Endothelial cell (in vitro differentiated cells): ENCODE measurements at regions not wholly inside any gene's neighbourhood (a gene's known extent, or its start where the extent isn't known, plus 50 kb on each side); places are given as distances from the start of the nearest gene placed in this dataset.

Experiments
- DNase-seq: peaks from one replicate; pipeline ENCODE4 v3.0.0; 2021; ENCODE audit warnings: low spot score
- H3K27ac Mint-ChIP-seq: one replicate; pipeline ENCODE4 v1.8.0; 2021; ENCODE audit warnings: mixed read lengths, inconsistent platforms; ENCODE audit not compliant: unreplicated experiment
- H3K27me3 Mint-ChIP-seq: one replicate; pipeline ENCODE4 v1.8.0; 2021; ENCODE audit warnings: mild to moderate bottlenecking, moderate library complexity, mixed read lengths, inconsistent platforms; ENCODE audit not compliant: unreplicated experiment
- H3K36me3 Mint-ChIP-seq: one replicate; pipeline ENCODE4 v1.8.0; 2021; ENCODE audit warnings: mild to moderate bottlenecking, low read depth, mixed read lengths, inconsistent platforms; ENCODE audit not compliant: unreplicated experiment
- H3K4me1 Mint-ChIP-seq: one replicate; pipeline ENCODE4 v1.8.0; 2021; ENCODE audit warnings: mild to moderate bottlenecking, mixed read lengths, inconsistent platforms; ENCODE audit not compliant: unreplicated experiment
- H3K4me3 Mint-ChIP-seq: one replicate; pipeline ENCODE4 v1.8.0; 2021; ENCODE audit warnings: mild to moderate bottlenecking, mixed read lengths, inconsistent platforms; ENCODE audit not compliant: unreplicated experiment
- H3K9me3 Mint-ChIP-seq: one replicate; pipeline ENCODE4 v1.8.0; 2021; ENCODE audit warnings: mixed read lengths, inconsistent platforms; ENCODE audit not compliant: unreplicated experiment
- CTCF ChIP-seq: fragments of 200-600 bp; sonication (generic); IDR thresholded peaks from one replicate; pipeline ENCODE4 v1.5.0; 2021; ENCODE audit warnings: antibody characterized with exemption; ENCODE audit not compliant: unreplicated experiment

GRCh38 chr10:33465747-33466146, 131.3 kb upstream of the NRP1 start:
- TF ChIP-seq CTCF = no peak
- Mint-ChIP-seq H3K4me1 (peaks cover 4% of the 10 kb centered on the region), H3K27me3 (no peaks in the 10 kb centered on the region), H3K27ac (no peak overlapping the region), H3K4me3 (no peak overlapping the region), H3K9me3 (no peaks in the 10 kb centered on the region), H3K36me3 (no peaks in the 10 kb centered on the region)
- DNase-seq = no peak

GRCh38 chr10:33463011-33463410, 128.5 kb upstream of the NRP1 start:
- TF ChIP-seq CTCF = no peak
- Mint-ChIP-seq H3K36me3 (no peaks in the 10 kb centered on the region), H3K27me3 (peaks cover 3% of the 10 kb centered on the region), H3K9me3 (no peaks in the 10 kb centered on the region), H3K4me1 (peaks cover 4% of the 10 kb centered on the region), H3K4me3 (no peak overlapping the region), H3K27ac (no peak overlapping the region)
- no peak for DNase-seq

GRCh38 chr10:33461295-33461640, 126.8 kb upstream of the NRP1 start:
- Mint-ChIP-seq H3K36me3 (no peaks in the 10 kb centered on the region), H3K27ac (no peak overlapping the region), H3K9me3 (no peaks in the 10 kb centered on the region), H3K27me3 (peaks cover 3% of the 10 kb centered on the region), H3K4me3 (no peak overlapping the region), H3K4me1 (peaks cover 4% of the 10 kb centered on the region)
- DNase-seq = no peak
- TF ChIP-seq CTCF = no peak

DNA sequence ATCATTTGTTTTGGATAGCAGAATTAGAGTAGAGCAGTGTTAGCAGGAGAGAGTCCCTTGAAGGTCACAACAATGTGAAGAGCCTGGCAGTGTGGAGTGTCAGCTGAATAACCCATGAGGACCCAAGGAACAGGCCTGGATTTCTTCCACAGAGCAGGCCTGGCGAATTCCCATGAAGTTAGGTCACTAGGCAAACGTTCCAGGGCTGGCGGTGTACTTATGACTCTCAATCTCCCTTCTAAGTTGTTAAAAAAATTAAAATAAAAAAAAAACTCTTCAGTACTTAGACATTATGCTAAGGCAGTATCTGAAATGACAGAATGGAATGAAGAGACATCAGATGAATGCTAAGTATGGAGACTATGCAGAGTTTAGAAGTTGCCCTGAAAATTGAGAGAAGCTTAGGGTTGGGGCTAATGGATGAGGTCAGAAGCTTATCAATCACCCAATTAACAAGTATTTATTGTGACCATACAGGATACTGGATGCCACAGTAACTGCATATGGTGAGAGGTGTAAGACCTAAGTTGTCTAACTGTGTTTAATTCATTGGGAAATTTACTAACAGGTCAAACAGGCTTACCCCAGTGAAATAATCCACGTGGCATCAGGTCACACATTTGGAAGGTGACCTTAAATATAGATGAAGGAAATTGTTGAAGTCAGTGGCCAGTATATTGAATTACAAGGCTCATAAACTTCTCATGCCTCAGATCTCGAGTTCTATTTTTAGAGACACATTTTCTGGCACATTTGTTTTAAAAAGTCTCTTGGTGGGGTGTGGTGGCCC, 126.2 kb upstream of the NRP1 start:
- DNase-seq = no peak
- Mint-ChIP-seq H3K27me3 (peaks cover 3% of the 10 kb centered on the region), H3K36me3 (no peaks in the 10 kb centered on the region), H3K4me1 (peaks cover 4% of the 10 kb centered on the region), H3K27ac (no peak overlapping the region), H3K9me3 (no peaks in the 10 kb centered on the region), H3K4me3 (no peak overlapping the region)
- no peak for TF ChIP-seq CTCF

- Mint-ChIP-seq H3K9me3 (no peaks in the 10 kb centered on the region), H3K27ac (no peak overlapping the region), H3K4me3 (no peak overlapping the region), H3K27me3 (peaks cover 3% of the 10 kb centered on the region), H3K36me3 (no peaks in the 10 kb centered on the region), H3K4me1 (peaks cover 4% of the 10 kb centered on the region)
- no peak for DNase-seq
- no peak for TF ChIP-seq CTCF
These were observed 125.1 kb upstream of the NRP1 start for GRCh38 chr10:33459602-33460001.
